ENCODE measurements at regions not wholly inside any gene's neighbourhood (a gene's known extent, or its start where the extent isn't known, plus 50 kb on each side); places are given as distances from the start of the nearest gene placed in this dataset.

DNA sequence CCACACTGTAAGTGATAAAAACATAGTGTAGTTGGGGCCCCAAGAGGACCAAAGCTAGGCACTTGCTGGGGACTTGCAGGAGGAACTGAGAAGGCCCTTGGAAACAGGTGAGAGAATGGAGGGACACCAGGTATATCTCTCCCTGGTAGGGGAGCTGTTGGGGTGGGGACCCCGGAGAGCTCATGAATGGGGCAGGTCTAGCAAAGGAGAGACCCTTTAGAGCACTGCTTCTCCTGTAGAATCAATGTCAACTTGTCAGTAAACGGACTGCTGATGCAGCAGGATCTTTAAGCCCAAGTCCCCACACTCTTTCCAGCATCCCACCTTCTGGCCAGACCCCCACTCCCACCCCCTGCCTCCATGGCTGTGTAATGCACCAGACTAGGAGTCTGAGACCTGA lies 109.6 kb upstream of the THY1 start:
- ChIA-PET POLR2A (ENCODE audit: low non-redundant PET) (no interaction called here), CTCF (interaction anchor here (0.6 to 1.0 kb wide), 2 partner anchors 20 to 404 kb away, joined by 3 read pairs; no protein-coding TSS in a partner anchor)
- H3K27ac ChIP-seq = no peak overlapping the region
- TF ChIP-seq, protein P1, sequence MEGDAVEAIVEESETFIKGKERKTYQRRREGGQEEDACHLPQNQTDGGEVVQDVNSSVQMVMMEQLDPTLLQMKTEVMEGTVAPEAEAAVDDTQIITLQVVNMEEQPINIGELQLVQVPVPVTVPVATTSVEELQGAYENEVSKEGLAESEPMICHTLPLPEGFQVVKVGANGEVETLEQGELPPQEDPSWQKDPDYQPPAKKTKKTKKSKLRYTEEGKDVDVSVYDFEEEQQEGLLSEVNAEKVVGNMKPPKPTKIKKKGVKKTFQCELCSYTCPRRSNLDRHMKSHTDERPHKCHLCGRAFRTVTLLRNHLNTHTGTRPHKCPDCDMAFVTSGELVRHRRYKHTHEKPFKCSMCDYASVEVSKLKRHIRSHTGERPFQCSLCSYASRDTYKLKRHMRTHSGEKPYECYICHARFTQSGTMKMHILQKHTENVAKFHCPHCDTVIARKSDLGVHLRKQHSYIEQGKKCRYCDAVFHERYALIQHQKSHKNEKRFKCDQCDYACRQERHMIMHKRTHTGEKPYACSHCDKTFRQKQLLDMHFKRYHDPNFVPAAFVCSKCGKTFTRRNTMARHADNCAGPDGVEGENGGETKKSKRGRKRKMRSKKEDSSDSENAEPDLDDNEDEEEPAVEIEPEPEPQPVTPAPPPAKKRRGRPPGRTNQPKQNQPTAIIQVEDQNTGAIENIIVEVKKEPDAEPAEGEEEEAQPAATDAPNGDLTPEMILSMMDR (conservative IDR thresholded peaks at IDR 0.05; ENCODE audit: low read depth) = no peak
- no peak for DNase-seq (ENCODE audit: low spot score)

DNA sequence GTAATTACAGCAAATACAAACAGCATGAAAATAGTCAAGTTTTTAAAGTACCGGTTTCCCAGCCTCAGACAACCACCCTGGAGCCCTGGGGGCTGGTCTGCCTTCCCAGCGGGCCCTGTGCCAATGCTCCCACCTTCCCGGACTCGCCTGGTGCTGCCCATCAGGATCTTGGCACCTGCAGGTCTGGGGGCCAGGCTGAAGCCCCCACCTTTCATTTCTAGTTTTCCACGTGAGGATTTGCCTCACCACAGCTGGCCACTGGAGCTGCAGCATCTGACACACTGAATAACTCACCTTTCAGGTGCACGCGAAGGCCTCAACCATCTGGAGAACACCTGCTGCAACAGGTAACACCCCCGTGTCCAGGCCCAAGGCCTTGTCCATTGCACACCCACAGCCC lies 108.7 kb upstream of the THY1 start:
- DNase-seq (ENCODE audit: low spot score) = no peak
- ChIA-PET POLR2A (ENCODE audit: low non-redundant PET) (no interaction called here), CTCF (no interaction called here)
- TF ChIP-seq, protein P1 (conservative IDR thresholded peaks at IDR 0.05; ENCODE audit: low read depth) = no peak
- no peak overlapping the region for H3K27ac ChIP-seq

- CTCF ChIA-PET = no interaction called here
Observed at GRCh38 chr11:119531056-119531455, 108.1 kb upstream of the THY1 start.

GRCh38 chr11:119530509-119530908 lies 107.5 kb upstream of the THY1 start:
- TF ChIP-seq, protein P1 (conservative IDR thresholded peaks at IDR 0.05; ENCODE audit: low read depth) = no peak
- CTCF ChIA-PET = interaction anchor here (0.6 kb wide), 1 partner anchor 17 kb away, joined by 3 read pairs; no protein-coding TSS in a partner anchor
- DNase-seq (ENCODE audit: low spot score) = no peak
- no peak overlapping the region for H3K27ac ChIP-seq
- POLR2A ChIA-PET (ENCODE audit: low non-redundant PET) = no interaction called here

More at GRCh38 chr11:119531056-119531455, 108.1 kb upstream of the THY1 start:
- DNase-seq (ENCODE audit: low spot score) = no peak
- POLR2A ChIA-PET (ENCODE audit: low non-redundant PET) = no interaction called here
- TF ChIP-seq, protein P1 (conservative IDR thresholded peaks at IDR 0.05; ENCODE audit: low read depth) = no peak
- no peak overlapping the region for H3K27ac ChIP-seq

DNA sequence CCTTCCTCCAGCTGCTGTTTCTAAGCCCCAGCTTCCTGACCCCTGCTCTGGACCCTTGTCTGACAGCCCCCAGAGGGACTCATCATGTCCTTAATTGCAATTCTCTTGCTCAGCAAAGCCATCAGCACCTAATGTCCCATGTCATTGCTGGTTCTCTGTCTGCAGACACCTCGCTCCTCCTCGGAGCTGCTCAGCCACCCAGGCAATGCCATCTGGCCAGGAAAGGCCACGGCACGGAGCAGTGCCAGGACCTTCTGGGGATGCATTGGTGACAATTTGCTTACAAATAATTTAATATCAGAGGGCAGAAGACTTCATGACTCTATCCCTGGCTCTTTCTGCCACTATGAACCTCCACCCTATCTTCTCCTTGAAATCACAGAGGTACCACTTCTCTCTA lies 107.0 kb upstream of the THY1 start:
- POLR2A ChIA-PET (ENCODE audit: low non-redundant PET) = no interaction called here
- no peak for DNase-seq (ENCODE audit: low spot score)
- TF ChIP-seq, protein P1 (conservative IDR thresholded peaks at IDR 0.05; ENCODE audit: low read depth) = no peak
- CTCF ChIA-PET = interaction anchor here (0.6 kb wide), 1 partner anchor 16 kb away, joined by 3 read pairs; no protein-coding TSS in a partner anchor
- H3K27ac ChIP-seq = no peak overlapping the region

- H3K27ac ChIP-seq = no peak overlapping the region
- ChIA-PET CTCF (no interaction called here), POLR2A (ENCODE audit: low non-redundant PET) (no interaction called here)
- TF ChIP-seq, protein P1 (conservative IDR thresholded peaks at IDR 0.05; ENCODE audit: low read depth) = no peak
- no peak for DNase-seq (ENCODE audit: low spot score)
Observed at GRCh38 chr11:119529063-119529845, 106.3 kb upstream of the THY1 start.
